Fibroblast of pulmonary artery (primary cell): ENCODE measurements at regions not wholly inside any gene's neighbourhood (a gene's known extent, or its start where the extent isn't known, plus 50 kb on each side); places are given as distances from the start of the nearest gene placed in this dataset.
A peak's percentile ranks its signal among the peaks of the same experiment; 100 is the strongest.

Experiments used
- DNase-seq: peaks from one replicate; pipeline ENCODE4 v3.0.0-alpha.2; 2010; ENCODE audit warnings: low read depth
- H3K4me3 ChIP-seq: replicated peaks from 2 replicates; pipeline ENCODE4 v1.5.1; 2011; ENCODE audit warnings: low read depth, mild to moderate bottlenecking, control low read depth, low read length, moderate library complexity
- TF ChIP-seq, protein P1 (sequence below): IDR thresholded peaks from 2 replicates; pipeline ENCODE4 v1.5.1; 2011; ENCODE audit warnings: mild to moderate bottlenecking, control low read depth, low read length, inconsistent platforms; ENCODE audit errors: missing control alignments

GRCh38 chr18:21928925-21929324 lies 188.3 kb downstream of the MIB1 start:
- H3K4me3 ChIP-seq = no peak overlapping the region
- no peak for DNase-seq
- TF ChIP-seq, protein P1, sequence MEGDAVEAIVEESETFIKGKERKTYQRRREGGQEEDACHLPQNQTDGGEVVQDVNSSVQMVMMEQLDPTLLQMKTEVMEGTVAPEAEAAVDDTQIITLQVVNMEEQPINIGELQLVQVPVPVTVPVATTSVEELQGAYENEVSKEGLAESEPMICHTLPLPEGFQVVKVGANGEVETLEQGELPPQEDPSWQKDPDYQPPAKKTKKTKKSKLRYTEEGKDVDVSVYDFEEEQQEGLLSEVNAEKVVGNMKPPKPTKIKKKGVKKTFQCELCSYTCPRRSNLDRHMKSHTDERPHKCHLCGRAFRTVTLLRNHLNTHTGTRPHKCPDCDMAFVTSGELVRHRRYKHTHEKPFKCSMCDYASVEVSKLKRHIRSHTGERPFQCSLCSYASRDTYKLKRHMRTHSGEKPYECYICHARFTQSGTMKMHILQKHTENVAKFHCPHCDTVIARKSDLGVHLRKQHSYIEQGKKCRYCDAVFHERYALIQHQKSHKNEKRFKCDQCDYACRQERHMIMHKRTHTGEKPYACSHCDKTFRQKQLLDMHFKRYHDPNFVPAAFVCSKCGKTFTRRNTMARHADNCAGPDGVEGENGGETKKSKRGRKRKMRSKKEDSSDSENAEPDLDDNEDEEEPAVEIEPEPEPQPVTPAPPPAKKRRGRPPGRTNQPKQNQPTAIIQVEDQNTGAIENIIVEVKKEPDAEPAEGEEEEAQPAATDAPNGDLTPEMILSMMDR = no peak

DNA sequence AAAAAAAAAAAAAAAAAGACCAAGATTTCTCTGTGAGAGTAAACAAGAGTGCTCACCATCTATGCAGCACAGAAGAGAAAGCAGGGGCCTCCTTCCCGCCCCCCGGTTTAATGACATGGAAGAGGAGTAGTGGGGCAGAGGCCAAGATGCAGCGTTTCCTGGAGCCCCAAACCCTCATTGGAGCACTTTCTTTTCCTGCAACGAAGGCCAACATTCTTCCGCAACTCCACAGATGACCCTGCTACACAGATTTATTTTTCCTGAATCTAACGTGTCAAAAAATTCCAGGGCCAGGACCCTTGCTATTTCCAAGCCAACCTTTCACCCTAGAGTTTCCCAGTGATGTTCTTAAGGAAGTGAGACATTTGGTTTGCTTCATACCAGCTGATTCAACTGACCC lies 189.6 kb downstream of the MIB1 start:
- no peak for DNase-seq
- no peak overlapping the region for H3K4me3 ChIP-seq
- TF ChIP-seq, protein P1 = no peak

- TF ChIP-seq, protein P1 = no peak
- DNase-seq = no peak
- no peak overlapping the region for H3K4me3 ChIP-seq
Observed at GRCh38 chr18:21933931-21934765, 193.6 kb downstream of the MIB1 start.

GRCh38 chr18:21934766-21935015 lies 194.1 kb downstream of the MIB1 start:
- H3K4me3 ChIP-seq = no peak overlapping the region
- TF ChIP-seq, protein P1 = no peak
- no peak for DNase-seq

DNA sequence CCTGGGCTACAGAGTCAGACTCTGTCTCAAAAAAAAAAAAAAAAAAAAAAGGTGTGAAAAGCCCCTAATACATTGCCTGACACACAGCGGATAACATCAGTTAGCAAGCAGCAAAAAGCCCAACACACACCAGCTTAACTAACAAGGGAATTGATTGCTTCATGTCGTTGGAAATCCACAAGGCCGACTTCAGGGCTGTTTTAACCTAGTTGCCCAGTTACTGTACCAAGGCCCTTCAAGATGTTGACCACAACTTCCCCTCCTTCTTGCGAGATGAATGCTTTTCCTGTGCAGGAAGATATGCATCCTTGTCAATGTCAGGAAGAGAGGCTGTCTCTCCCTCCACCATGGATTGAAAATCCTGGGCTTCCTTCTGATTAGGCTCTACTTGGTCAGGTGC lies 202.9 kb downstream of the MIB1 start:
- H3K4me3 ChIP-seq = no peak overlapping the region
- no peak for DNase-seq
- TF ChIP-seq, protein P1 = no peak

DNA sequence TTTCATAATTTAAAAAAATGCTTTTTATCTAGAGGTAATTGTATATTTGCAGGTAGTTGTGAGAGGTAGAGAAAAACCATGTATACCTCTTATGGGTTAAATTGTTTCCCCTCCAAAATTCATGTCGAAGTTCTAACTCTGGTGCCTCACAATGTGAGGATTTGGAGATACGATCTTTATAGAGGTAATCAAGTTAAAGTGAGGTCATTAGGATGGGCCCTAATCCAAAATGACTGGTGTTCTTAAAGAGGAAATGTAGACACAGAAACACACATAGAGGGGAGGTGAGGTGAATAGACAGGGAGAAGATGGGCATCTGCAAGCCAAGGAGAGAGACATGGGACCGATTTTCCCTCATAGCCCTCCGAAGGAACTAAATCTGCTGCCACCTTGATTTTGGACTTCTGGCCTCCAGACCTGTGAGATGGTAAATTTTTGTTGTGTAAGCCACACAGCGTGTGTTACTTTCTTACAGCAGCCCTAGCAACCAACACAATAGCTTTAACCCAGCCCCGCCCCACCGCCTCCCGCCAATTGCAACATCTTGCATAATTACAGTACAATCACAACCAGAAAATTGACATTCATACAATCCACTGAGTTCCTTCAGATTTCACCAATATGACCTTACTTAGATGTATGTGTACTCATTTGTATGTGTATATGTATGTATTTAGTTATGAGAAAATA lies 208.9 kb downstream of the MIB1 start:
- H3K4me3 ChIP-seq = no peak overlapping the region
- DNase-seq = peak; percentile 4
- TF ChIP-seq, protein P1 = no peak
